ENCODE measurements at regions not wholly inside any gene's neighbourhood (a gene's known extent, or its start where the extent isn't known, plus 50 kb on each side); places are given as distances from the start of the nearest gene placed in this dataset.

DNA sequence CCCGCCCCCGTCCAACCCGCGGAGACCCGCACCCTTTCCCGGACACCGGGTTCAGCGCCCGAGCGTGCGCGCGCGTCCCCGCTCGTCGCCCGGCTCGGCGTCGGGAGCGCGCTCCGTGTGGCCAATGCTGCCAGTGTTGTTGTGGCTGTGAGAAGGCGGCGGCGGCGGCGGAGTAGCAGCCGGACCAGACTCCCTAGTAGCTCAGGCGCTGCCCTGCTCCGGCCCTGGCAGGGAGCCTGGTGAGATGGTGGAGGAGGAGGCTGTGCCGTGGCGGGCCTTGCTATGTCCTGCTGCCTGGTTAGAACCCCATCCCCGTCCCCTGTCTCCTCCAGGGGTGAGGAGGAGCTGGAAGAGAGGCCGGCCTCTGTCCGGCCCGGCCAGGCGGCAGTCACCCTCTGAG, 553.2 kb downstream of the TUBA3C start:
- TF ChIP-seq POLR2AphosphoS5 (IDR thresholded peaks at IDR 0.05) (no peak), EP300 (IDR thresholded peaks at IDR 0.05) (no peak)
- TF ChIP-seq, protein P1, sequence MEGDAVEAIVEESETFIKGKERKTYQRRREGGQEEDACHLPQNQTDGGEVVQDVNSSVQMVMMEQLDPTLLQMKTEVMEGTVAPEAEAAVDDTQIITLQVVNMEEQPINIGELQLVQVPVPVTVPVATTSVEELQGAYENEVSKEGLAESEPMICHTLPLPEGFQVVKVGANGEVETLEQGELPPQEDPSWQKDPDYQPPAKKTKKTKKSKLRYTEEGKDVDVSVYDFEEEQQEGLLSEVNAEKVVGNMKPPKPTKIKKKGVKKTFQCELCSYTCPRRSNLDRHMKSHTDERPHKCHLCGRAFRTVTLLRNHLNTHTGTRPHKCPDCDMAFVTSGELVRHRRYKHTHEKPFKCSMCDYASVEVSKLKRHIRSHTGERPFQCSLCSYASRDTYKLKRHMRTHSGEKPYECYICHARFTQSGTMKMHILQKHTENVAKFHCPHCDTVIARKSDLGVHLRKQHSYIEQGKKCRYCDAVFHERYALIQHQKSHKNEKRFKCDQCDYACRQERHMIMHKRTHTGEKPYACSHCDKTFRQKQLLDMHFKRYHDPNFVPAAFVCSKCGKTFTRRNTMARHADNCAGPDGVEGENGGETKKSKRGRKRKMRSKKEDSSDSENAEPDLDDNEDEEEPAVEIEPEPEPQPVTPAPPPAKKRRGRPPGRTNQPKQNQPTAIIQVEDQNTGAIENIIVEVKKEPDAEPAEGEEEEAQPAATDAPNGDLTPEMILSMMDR (IDR thresholded peaks at IDR 0.05), result no peak

Measured in gastroesophageal sphincter (tissue), 3 donors.